ENCODE measurements at regions not wholly inside any gene's neighbourhood (a gene's known extent, or its start where the extent isn't known, plus 50 kb on each side); places are given as distances from the start of the nearest gene placed in this dataset.

DNA sequence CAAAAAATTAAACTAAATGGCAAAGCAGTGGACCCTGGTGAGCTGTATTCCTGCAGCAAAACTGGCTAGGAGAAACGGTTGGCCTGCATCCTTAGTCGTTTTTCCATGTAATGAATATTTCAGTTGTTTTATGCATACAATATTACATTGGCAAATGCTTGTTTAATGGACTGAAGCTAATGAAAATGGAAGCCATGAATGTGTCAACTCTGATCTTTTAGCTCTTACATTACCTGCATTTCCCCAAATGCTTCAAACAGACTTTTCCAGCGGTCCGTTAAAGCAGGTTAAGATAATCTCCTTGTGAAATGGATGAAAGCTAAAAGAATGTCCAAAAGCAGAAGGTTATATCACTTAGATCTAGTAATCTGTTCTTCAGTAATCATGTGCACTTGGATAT is 686.3 kb upstream of the SETBP1 start:
- no peak for DNase-seq

DNA sequence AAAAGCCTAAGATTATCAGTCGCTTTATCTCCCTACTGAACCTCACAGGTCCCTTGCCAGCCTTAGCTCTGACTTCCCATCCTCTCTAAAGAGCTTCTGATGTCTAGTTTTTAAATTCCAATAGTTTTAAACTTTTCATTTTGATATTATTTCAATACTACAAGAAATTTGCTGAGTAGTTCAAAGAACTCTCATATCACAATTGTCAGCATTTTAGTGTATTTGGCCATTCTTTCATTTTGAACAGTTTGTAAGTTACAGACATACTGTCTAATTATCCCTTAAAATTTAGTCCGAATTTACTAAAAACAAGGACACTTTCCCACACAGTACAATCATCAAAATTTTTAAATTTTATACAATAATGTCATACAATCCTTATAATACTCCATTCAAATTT is 666.8 kb upstream of the SETBP1 start:
- no peak for DNase-seq

DNA sequence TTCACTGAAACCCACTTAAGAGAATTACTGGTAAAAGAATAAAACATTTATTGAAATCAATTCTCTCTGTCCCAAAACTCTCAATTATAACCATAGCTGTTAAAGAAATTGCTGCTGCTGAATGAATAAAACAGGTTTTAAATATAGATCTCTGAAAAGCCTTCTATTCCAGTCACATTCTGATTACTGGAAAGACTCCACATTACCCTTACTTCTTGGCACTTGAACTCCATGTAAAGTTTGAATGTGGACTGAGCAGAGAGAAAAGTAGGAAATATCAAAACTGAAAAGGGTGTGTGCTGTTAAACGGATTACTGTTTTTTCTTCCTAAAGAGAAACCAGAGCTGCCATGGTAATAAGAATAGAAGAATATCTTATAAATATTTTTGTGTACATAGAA is 655.3 kb upstream of the SETBP1 start:
- no peak for DNase-seq

DNA sequence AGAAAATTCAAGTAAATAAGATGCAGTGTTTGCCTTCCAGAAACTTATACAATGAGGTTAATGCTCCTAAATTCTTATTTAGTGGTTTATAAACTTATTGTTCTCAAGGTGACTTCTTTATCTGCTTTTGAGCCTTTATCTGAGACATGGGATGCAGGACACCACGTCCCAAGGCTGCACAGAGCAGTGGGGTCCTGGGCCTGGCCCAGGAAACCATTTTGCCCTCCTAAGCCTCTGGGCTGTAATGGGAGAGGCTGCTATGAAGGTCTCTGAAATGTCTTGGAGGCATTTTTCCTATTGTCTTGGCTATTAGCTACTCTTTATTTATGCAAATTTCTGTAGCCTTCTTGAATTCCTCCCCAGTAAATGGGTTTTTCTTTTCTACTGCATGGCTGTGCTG is 652.6 kb upstream of the SETBP1 start:
- no peak for DNase-seq

DNA sequence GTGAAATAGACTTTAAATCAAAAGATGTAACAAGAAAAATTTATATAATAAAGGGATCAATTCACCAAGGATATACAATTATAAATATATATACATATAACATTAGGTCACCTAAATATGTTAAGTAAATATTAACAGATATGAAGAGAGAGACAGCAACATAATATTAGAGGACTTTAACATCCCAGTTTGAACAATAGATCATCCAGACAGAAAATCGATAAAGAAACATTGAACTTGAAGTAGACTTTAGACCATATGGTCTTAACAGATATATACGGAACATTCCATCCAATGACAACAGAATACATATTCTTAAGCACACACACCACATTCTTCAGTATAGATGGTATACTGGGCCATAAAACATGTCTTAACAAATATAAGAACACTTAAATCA is 649.6 kb upstream of the SETBP1 start:
- no peak for DNase-seq

DNA sequence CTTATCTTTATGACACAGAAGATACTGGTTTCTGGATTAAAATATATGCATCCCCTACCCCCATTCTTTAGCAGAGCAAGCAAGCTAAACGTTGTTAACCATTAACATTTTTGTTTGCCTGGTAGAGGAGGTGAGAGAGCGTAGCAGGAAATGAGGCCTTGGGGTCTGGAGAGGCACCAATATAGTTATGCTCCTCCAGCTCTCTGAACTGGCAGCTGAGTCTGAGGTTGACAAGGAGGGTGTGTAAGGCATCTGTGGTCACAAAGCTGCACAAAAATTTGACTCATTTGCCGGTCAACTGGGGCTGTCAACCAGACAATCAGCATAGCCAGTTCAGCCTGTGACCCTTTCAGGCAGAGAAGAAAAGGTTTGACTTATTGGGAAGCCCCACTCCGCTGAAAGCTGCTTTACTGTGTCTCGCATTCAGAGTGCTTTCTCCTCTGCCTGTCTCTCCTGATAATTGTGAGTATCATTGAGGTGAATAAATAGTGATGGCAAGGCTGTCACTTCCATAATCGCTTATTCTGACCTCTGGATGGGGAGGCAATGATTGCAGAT is 647.5 kb upstream of the SETBP1 start:
- DNase-seq, result no peak

DNA sequence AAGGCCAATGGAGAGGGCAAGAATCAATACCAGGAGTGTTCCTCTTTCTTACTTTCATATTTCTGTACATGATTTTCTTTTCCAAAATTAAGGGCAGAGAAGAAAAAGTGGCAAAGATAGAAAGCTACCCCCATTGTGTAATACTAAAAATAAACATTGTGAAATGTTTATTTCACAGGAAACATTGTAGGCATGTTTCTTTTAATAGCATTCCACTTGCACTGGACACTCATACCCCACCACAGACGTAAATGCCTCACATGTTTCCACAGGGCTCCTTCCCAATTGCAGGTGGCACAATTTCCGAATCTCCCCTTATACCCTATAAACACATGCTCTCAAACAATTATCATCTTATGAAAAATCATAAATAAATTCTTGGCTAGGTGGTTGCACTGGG is 645.1 kb upstream of the SETBP1 start:
- DNase-seq, result no peak

DNA sequence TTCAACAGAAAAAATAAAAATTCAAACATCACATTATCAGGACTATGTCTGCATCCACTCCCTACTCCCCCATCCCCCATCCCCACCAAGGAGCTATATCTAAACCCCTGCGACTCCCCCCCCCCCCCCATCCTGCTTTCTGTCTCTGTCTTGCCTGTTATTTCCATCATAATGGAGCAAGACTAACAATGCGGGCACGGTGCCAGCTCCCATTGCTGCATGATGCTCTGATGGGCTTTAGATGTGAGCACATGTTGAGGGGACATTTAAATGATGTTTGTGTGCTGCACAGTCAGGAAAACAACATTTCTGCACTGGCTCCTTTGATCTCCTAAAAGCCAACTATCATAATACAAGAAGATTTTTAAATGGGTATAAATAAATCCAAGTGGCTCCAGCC is 644.2 kb upstream of the SETBP1 start:
- no peak for DNase-seq

DNA sequence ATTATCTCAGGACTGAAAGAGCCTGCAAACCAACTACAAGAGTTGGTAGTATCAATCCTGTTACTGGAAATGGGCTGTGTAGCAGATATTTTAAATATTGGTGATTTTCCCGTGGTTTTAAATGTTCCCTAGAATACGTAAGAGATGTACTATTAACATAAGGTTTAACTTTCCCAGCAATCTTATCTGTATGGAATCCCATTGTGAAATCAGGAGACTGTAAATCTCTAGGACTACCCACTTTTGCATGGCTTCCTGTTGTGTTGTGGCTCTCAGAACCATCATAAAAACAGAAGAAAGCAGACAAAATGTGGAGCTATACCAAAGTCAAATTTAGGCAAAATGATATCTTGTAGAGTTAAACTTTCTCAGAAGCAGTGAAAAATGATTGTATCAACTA is 641.5 kb upstream of the SETBP1 start:
- no peak for DNase-seq

DNA sequence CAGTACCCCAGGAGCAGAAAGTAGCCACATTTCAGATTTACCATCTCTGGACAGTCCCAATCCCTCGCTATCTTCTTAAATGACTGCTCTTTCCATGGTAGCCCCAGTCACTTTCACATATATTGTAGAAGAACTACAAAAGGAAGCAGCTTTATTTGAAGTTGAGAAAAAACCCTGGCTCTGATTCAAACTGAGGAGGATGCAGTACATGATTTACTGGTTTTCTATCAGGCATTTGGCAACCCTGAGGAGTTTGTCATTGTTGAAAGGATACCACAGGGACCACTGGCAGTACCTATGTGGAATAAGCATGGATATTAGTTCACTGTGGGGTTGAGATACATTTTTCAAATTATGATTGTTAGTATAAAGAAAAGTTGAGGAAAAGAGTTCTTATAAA is 640.9 kb upstream of the SETBP1 start:
- no peak for DNase-seq

DNA sequence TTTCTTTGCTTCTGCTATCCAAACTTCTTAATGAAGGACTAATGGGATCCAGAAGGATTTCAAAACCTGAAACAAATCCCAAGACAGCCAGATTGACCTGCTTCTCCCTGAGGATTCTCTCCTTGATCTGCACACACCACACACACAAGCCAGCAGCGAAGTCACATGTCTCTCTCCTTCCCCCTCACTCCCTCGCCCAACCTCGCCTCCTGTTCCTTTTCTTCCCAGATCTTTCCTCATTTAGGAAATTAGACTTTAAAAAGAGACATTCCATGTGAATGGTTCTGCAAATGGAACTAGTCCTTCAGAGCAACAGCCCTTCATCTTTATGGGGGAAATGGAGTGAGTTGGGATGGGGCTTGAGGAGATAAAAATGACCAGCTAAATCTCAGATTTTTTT is 639.1 kb upstream of the SETBP1 start:
- no peak for DNase-seq

DNA sequence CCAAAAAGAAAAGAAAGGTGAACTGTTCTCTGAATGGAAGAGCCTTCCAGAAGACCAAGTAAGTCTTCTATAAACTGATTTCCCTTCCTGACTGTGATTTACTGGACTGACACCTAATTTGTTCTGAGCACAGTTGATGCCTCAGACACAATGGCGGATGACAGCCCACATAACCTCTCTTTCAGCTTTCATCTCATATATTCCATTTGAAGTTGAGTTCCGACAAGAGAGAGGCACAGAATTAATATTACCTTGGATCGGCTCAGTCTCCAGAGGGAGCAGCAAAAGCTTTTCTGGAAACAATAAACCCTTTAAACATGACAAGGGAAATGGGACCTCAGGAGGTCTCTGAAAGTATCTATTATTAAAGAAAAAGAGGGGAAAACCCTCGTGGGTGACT is 638.7 kb upstream of the SETBP1 start:
- no peak for DNase-seq

DNA sequence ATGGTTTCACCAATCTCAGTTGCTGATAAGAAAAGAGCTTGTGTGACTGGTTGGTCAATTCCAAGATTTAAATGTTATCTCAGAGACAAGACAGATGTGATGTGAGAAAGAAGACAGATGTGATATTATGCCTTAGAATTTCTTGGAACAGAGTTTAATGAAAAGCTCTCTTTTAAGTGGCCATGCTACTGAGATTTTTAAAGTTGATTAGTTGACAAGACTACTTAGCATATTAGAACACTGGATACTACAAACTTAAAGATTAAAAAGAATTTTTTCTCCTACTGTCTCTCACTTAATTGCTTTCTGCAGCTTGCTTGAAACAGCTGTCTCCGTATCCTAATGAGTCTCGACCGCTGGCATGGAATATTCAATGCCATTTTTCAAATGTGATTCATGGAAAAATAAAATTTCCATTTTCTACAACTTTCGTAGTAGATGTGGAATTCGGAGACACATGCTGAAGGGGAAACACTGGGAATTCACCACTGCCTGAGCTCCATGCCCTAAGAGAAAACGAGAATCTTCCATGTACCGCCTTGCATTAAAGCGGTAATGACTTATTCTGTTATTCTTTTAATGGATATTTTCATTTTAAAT is 634.2 kb upstream of the SETBP1 start:
- no peak for DNase-seq

DNA sequence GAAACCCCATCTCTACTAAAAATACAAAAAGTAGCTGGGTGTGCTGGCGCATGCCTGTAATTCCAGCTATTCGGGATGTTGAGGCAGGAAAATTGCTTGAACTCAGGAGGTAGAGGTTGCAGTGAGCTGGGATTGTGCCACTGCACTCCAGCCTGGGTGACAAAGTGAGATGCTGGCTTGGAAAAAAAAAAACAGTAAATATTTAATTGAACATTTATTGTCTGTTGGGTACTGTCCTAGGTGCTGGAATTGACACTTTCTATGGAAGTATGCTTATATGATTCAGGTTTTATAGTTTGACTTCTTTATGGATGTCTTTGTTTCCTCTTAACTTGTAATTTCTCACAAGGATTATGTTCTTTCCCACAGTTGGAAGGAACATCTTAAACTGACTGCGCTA is 633.1 kb upstream of the SETBP1 start:
- DNase-seq, result no peak

DNA sequence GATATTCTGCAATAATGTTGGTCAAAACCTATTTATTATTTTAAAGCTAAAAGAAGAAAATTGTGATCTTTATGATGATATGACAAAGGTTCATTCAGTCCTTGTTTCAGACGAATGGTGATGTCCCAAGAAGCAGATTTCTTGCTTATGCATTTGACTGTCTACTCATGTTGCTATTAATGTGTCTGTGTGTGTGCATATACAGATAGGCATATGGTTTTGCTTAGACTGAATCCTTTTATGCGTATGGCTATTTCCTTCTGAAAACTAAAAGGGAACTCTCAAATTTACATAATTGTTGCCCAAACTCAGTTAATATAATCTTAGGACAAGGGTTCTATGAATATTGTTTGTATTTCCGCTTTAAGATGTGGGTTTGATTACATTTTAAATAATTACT is 632.3 kb upstream of the SETBP1 start:
- DNase-seq, result no peak

DNA sequence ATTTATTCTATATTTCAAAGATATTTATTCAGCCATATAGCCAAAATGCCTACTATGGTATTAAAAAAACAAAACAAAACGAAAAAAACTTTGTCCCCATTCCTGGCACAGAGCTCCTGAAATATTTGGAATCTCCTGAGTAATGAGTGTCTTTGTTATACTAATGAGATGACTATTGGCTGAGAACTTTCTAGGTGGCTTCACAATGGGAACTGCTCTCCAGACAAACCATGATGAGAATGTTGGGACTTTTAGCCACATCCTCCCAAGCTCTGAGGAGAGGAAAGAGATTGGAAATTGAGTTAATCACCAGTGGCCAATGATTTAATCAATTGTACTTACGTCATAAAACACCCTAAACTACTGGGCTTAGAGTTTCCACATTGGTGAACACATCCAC is 631.8 kb upstream of the SETBP1 start:
- no peak for DNase-seq

DNA sequence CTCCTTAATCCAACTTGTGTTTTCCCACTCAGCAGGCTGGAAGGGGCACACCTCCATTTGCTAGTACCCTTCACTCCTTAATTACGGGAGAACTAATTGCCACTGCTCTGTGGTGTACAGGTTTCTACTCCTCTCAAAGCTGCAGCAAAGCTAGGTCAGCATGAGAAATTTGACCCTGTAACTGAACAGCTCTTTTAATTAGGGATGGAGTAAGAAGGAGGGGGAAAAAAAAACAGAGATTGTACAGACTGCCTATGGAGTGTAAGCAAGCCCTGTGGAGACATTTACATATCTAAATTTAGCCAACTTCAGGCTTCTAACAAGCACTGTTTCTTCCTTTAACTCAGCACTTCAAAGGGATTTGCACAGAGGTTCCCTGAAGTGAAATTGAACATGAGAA is 629.7 kb upstream of the SETBP1 start:
- DNase-seq, result no peak

DNA sequence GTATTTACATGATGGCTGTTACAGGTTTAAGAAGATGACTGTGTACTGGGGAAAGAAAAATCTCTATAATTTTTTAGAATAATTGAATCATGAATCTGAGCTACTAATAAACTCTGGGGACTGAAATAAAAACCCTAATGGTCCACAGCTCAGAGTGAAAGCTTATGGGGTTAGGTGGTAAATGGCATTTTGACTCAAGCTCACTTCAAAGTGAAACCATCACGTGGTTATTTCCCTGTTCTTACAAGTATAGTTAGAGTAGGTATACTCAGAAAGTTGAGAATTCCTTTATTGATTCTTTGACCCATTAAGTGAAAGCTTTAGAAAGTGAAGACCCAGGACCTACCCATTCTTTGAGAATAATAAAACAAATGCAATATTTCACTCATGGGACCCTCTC is 626.2 kb upstream of the SETBP1 start:
- no peak for DNase-seq

DNA sequence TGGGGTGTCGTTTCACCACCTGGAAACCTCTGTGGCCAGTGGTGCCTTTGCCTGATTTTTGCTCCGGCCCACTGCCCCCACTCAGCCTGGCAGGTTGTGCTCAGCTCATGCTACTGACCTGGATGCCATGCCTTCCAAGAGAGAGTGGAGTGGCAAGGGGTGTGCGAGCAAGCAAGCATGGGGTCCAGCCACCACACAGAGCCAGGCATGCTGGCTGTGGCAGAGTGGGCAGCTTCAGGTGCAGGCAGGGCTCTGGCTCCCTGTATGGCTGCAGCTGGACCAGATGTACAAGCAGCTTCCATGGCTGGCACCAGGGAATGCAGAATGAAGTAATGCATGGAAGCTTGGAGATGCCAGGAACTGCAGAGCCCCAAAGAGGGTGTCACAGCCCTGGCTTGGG is 620.5 kb upstream of the SETBP1 start:
- DNase-seq, result no peak

DNA sequence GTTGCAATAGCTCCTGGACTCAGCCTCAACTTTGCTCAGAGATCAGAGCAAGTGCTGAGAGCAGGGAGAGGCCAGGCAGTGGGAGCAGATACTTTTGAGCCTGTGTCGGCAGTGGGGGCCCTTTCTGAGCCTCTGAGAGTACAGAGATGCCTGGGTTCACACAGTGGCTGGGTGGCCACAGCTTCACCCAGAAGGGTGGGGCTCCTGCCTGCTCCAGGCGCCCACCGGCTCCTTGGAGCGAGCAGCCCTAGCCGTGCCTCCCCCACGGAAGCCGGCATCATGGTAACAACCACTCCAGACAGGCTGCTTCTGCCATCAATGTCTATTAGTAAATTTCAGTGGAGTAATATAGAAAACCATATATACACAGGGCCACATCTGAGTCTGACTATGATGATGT is 619.2 kb upstream of the SETBP1 start:
- no peak for DNase-seq

DNA sequence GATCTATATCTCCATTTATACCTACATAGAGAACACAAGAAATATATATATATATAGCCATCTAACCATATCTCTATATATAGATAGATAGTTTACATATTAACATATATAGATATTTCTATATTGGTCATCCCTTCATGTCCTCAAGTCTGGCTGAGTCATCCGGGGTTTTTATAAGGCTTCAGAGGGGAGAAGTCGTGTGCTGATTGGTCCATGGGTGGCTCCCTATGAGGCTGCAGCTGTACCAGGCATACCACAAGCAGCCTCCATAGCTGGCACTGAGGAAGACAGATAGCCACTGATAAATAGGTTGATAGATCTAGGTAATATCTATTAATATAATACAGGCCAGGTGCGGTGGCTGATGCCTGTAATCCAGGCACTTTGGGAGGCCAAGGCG is 618.3 kb upstream of the SETBP1 start:
- no peak for DNase-seq

DNA sequence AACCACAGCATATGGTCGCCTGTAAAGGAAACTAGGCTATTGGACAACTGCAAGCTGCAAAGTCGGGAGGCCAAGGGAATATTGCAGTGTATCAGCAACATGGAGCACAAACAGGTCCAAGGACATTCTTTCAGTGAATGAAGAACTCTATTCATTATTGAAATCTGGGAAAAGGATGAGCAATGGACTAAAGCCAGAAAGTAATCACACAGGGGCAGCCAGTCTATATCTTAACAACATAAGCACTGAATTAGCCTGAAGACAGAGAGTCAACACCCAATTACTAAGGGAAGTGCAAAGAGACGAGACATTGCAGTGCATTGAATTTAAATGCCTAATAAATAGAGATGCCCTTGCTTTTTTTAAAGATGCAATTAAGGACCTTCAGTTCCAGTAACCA is 615.5 kb upstream of the SETBP1 start:
- DNase-seq, result no peak

DNA sequence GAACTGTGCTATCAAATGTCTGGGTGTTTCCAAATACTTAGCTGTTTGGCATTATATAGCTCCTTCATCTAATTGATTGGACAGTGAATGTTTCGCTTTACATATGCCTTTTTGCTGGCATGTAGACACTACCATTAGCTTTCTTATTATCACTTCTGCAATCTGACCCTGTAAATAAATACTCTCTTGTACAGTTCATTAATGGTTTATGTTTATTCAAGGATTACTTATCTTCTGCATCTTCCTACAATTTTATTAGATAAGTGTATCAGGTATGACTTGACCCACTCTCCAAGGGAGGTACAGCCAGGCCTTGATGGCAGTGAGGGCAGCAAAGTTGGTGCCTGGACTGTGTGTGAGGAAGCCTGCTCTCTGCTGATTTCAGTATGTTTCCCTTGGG is 614.1 kb upstream of the SETBP1 start:
- DNase-seq, result no peak

DNA sequence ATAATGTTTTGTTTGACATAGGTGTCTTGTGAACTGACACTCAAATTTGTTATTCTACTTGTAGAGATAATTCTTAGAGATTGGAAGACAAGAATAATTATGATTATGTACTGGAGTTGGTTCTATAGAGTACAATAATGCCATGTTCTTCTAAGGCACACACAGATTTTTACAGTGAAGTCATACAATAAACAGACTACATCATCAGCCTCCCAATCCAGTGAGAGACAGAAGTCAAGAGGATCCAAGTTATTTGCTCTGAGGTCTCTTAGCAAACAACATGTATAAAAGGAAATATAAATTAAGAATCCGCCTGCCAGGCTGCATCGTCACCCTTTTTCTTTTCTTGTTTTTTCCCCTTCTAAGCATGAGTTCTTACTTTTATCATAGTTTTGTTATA is 613.5 kb upstream of the SETBP1 start:
- DNase-seq, result no peak

DNA sequence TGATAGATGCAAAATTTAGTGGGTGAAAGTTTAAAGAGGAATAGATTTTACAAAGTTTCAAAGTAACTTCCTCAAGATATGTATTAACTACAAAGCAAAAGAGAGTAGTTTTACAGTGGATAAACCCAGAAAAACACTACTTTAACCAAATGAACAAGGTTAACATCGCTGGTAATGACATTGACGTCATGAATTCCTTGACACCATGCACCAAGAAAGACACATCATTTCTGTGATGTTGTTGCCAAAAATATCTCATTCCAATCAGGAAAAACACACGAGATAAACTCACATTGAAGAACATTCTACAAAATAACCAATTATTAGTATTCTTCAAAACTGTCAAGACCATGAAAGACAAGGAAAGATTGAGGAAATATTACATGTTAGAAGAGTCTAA is 605.6 kb upstream of the SETBP1 start:
- DNase-seq, result no peak

DNA sequence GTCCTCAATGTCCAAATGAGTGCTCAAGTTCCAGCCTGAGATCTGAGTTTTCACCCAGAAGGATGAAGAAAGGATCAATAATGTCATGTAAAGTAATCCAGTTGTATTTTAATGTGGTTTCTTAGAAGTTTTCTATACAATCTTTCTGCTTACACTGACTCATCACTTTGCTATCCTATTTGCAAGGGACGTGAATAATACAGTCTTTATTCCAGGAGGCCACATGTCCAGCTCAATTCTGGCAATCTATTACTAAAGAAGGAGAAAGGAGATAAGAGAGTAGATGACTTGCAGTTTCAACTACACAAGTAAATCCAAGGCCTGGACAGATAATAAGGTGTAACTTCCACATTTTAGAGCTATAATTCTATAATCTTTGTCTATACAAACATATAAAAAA is 601.1 kb upstream of the SETBP1 start:
- DNase-seq, result no peak

Measured in T-helper 1 cell (primary cell).